ENCODE measurements at regions not wholly inside any gene's neighbourhood (a gene's known extent, or its start where the extent isn't known, plus 50 kb on each side); places are given as distances from the start of the nearest gene placed in this dataset.

DNA sequence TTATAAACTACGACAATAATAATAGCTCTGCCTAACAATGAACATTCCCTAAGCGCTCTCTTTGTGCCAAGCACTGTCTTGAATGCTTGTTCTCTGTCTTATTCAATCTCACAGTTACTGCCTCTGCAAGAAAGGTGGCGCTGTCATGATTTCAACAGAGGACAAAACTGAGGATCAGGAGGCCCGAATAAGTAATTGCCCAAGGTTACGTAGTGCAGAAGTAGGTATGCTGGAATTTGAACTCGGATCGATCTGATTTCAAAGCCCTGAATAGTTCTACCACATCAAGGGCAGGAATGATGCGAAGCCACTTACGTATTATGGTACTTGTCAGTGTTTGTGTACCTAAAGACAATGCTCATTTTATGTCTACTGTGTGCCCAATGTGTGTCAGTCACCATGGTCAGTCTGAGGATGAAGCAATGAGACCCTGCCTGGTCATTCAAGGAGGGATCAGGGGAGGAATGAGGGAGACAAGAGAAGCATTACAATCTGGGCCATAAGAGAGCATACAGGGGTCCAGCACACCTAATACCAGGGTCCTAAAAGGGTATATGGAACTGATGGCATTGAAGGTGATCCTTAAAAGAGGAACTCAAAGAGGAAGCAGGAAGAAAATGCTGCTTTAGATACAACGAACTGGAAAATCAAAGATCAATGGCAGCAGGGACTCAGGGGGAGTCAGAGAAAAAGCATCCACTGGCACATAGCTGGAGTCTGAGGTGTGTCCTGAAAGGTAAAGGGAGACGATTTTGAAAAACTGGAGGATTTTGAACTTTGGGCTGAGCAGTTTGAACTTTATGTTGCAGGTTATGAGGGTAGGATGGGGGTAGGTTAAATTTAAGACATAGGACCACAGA, 389.2 kb downstream of the PLPP3 start:
- Histone ChIP-seq H3K27ac (ENCODE audit: low read length) (no peak overlapping the region), H3K9me3 (ENCODE audit: control insufficient read depth, insufficient read depth, low read length) (no peaks in the 10 kb centered on the region), H3K36me3 (ENCODE audit: control insufficient read depth, insufficient read depth, low read length) (no peaks in the 10 kb centered on the region), H3K4me3 (ENCODE audit: low read length) (no peak overlapping the region), H3K27me3 (ENCODE audit: control insufficient read depth, insufficient read depth, low read length) (no peaks in the 10 kb centered on the region), H3K4me1 (ENCODE audit: control insufficient read depth, insufficient read depth, low read length) (no peaks in the 10 kb centered on the region)
- no peaks in the 10 kb centered on the region for H3K9me3 Mint-ChIP-seq
- intact Hi-C loops (cut with micrococcal nuclease): no loop called here
- H3K4me3 Mint-ChIP-seq: no peak overlapping the region
- WGBS (ENCODE audit: insufficient coverage): 86% methylated on average over 11 of the region's 11 CpGs
- ATAC-seq (no peak), DNase-seq (no peak)
- H3K4me1 Mint-ChIP-seq: no peaks in the 10 kb centered on the region
- TF ChIP-seq, protein P1, sequence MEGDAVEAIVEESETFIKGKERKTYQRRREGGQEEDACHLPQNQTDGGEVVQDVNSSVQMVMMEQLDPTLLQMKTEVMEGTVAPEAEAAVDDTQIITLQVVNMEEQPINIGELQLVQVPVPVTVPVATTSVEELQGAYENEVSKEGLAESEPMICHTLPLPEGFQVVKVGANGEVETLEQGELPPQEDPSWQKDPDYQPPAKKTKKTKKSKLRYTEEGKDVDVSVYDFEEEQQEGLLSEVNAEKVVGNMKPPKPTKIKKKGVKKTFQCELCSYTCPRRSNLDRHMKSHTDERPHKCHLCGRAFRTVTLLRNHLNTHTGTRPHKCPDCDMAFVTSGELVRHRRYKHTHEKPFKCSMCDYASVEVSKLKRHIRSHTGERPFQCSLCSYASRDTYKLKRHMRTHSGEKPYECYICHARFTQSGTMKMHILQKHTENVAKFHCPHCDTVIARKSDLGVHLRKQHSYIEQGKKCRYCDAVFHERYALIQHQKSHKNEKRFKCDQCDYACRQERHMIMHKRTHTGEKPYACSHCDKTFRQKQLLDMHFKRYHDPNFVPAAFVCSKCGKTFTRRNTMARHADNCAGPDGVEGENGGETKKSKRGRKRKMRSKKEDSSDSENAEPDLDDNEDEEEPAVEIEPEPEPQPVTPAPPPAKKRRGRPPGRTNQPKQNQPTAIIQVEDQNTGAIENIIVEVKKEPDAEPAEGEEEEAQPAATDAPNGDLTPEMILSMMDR (IDR thresholded peaks at IDR 0.05): no peak
- H3K27ac Mint-ChIP-seq: no peak overlapping the region
- H3K36me3 Mint-ChIP-seq: no peaks in the 10 kb centered on the region
- H3K27me3 Mint-ChIP-seq (ENCODE audit: low read depth in 2 of 2): peaks cover 0 to 3% of the 10 kb centered on the region in 2 donors

- H3K36me3 ChIP-seq (ENCODE audit: control insufficient read depth, insufficient read depth, low read length): no peaks in the 10 kb centered on the region
- H3K4me1 ChIP-seq (ENCODE audit: control insufficient read depth, insufficient read depth, low read length): no peaks in the 10 kb centered on the region
- no peak for DNase-seq
- Mint-ChIP-seq H3K27me3 (ENCODE audit: low read depth in 2 of 2) (peaks cover 0 to 3% of the 10 kb centered on the region in 2 donors), H3K9me3 (no peaks in the 10 kb centered on the region), H3K36me3 (no peaks in the 10 kb centered on the region), H3K4me3 (no peak overlapping the region), H3K27ac (no peak overlapping the region), H3K4me1 (no peaks in the 10 kb centered on the region)
- no peak overlapping the region for H3K4me3 ChIP-seq (ENCODE audit: low read length)
- 75% methylated on average over 1 of the region's 2 CpGs for WGBS (ENCODE audit: insufficient coverage)
- TF ChIP-seq, protein P1 (IDR thresholded peaks at IDR 0.05): no peak
- H3K9me3 ChIP-seq (ENCODE audit: control insufficient read depth, insufficient read depth, low read length): no peaks in the 10 kb centered on the region
- H3K27me3 ChIP-seq (ENCODE audit: control insufficient read depth, insufficient read depth, low read length): no peaks in the 10 kb centered on the region
- H3K27ac ChIP-seq (ENCODE audit: low read length): no peak overlapping the region
- intact Hi-C loops (cut with micrococcal nuclease): no loop called here
- no peak for ATAC-seq
Observed at GRCh38 chr1:56189454-56189853, 389.9 kb downstream of the PLPP3 start.

GRCh38 chr1:56188855-56189254, 390.5 kb downstream of the PLPP3 start:
- Histone ChIP-seq H3K9me3 (ENCODE audit: control insufficient read depth, insufficient read depth, low read length) (no peaks in the 10 kb centered on the region), H3K27me3 (ENCODE audit: control insufficient read depth, insufficient read depth, low read length) (no peaks in the 10 kb centered on the region), H3K36me3 (ENCODE audit: control insufficient read depth, insufficient read depth, low read length) (no peaks in the 10 kb centered on the region), H3K4me3 (ENCODE audit: low read length) (no peak overlapping the region), H3K4me1 (ENCODE audit: control insufficient read depth, insufficient read depth, low read length) (no peaks in the 10 kb centered on the region), H3K27ac (ENCODE audit: low read length) (no peak overlapping the region)
- H3K9me3 Mint-ChIP-seq: no peaks in the 10 kb centered on the region
- ATAC-seq: no peak
- no peaks in the 10 kb centered on the region for H3K36me3 Mint-ChIP-seq
- H3K27ac Mint-ChIP-seq: no peak overlapping the region
- TF ChIP-seq, protein P1 (IDR thresholded peaks at IDR 0.05): no peak
- no peaks in the 10 kb centered on the region for H3K4me1 Mint-ChIP-seq
- intact Hi-C loops (cut with micrococcal nuclease): no loop called here
- H3K4me3 Mint-ChIP-seq: no peak overlapping the region
- no peak for DNase-seq
- 96% methylated on average over 3 of the region's 3 CpGs for WGBS (ENCODE audit: insufficient coverage)
- H3K27me3 Mint-ChIP-seq (ENCODE audit: low read depth in 2 of 2): peaks cover 0 to 3% of the 10 kb centered on the region in 2 donors

- no peaks in the 10 kb centered on the region for H3K36me3 Mint-ChIP-seq
- no peaks in the 10 kb centered on the region for H3K4me1 ChIP-seq (ENCODE audit: control insufficient read depth, insufficient read depth, low read length)
- no peaks in the 10 kb centered on the region for H3K9me3 Mint-ChIP-seq
- no peaks in the 10 kb centered on the region for H3K4me1 Mint-ChIP-seq
- H3K27ac Mint-ChIP-seq: no peak overlapping the region
- H3K4me3 ChIP-seq (ENCODE audit: low read length): no peak overlapping the region
- H3K4me3 Mint-ChIP-seq: no peak overlapping the region
- no peaks in the 10 kb centered on the region for H3K36me3 ChIP-seq (ENCODE audit: control insufficient read depth, insufficient read depth, low read length)
- no peak overlapping the region for H3K27ac ChIP-seq (ENCODE audit: low read length)
- intact Hi-C loops (cut with micrococcal nuclease): no loop called here
- no peaks in the 10 kb centered on the region for H3K27me3 ChIP-seq (ENCODE audit: control insufficient read depth, insufficient read depth, low read length)
- no peak for ATAC-seq
- 77% methylated on average over 3 of the region's 3 CpGs for WGBS (ENCODE audit: insufficient coverage)
- TF ChIP-seq, protein P1 (IDR thresholded peaks at IDR 0.05): no peak
- no peaks in the 10 kb centered on the region for H3K9me3 ChIP-seq (ENCODE audit: control insufficient read depth, insufficient read depth, low read length)
- H3K27me3 Mint-ChIP-seq (ENCODE audit: low read depth in 2 of 2): peaks cover 0 to 3% of the 10 kb centered on the region in 2 donors
- no peak for DNase-seq
Observed at GRCh38 chr1:56188221-56188620, 391.1 kb downstream of the PLPP3 start.
